Mucosa of descending colon (tissue), 3 donors: ENCODE measurements at regions not wholly inside any gene's neighbourhood (a gene's known extent, or its start where the extent isn't known, plus 50 kb on each side); places are given as distances from the start of the nearest gene placed in this dataset.

ENCODE experiments used
- ATAC-seq: fragments of 200-7000 bp; cut with Tn5 transposase; one replicate; pipeline ENCODE4 v1.9.1; 2020; ENCODE audit warnings: mild to moderate bottlenecking, moderate library complexity
- DNase-seq, 3 donors: peaks; one replicate each; pipeline ENCODE4 v3.0.0-alpha.2; 2020
- H3K36me3 ChIP-seq: fragments of 200-600 bp; one replicate; pipeline ENCODE4 v1.8.0; 2021; ENCODE audit warnings: low read depth, mild to moderate bottlenecking
- H3K4me1 ChIP-seq: fragments of 200-600 bp; one replicate; pipeline ENCODE4 v1.8.0; 2021; ENCODE audit warnings: low read depth, mild to moderate bottlenecking
- H3K4me3 ChIP-seq: fragments of 200-600 bp; one replicate; pipeline ENCODE4 v1.8.0; 2021; ENCODE audit warnings: mild to moderate bottlenecking
- H3K9me3 ChIP-seq: fragments of 200-600 bp; one replicate; pipeline ENCODE4 v1.8.0; 2021; ENCODE audit warnings: mild to moderate bottlenecking
- CTCF ChIP-seq: fragments of 200-600 bp; IDR thresholded peaks from one replicate; pipeline ENCODE4 v1.8.0; 2022; ENCODE audit warnings: antibody characterized with exemption, mild to moderate bottlenecking
- intact Hi-C, 2 donors: fragments of 100-400 bp; cut with DNase I in 1 of 2; cut with micrococcal nuclease in 1 of 2; formaldehyde crosslinking; loops; one replicate each; pipeline versions ENCODE4 v1.11.0 to v1.11.1; 2022; cut with DNase I, micrococcal nuclease
- donor health status: DM: no; HTN: no; CAD: no; lungs with moderate emphysema.
- donor health status: DM: no; HTN: no; CAD: no.
- donor health status: DM: no; HTN: yes; CAD: no.

- no peak for ATAC-seq
These were observed 389.4 kb downstream of the NPIPA8 start for GRCh38 chr16:17947165-17947564.

GRCh38 chr16:17945080-17945601 lies 391.4 kb downstream of the NPIPA8 start:
- H3K9me3 ChIP-seq, result no peaks in the 10 kb centered on the region
- no peak overlapping the region for H3K4me3 ChIP-seq
- intact Hi-C loops, result no loop called here
- no peaks in the 10 kb centered on the region for H3K36me3 ChIP-seq
- ATAC-seq, result no peak
- no peaks in the 10 kb centered on the region for H3K4me1 ChIP-seq
- no peak for DNase-seq
- no peak for TF ChIP-seq CTCF

More at GRCh38 chr16:17947165-17947564, 389.4 kb downstream of the NPIPA8 start:
- Histone ChIP-seq H3K9me3 (no peaks in the 10 kb centered on the region), H3K4me3 (no peak overlapping the region), H3K4me1 (no peaks in the 10 kb centered on the region), H3K36me3 (no peaks in the 10 kb centered on the region)
- no peak for TF ChIP-seq CTCF
- no peak for DNase-seq
- intact Hi-C loops, result no loop called here

GRCh38 chr16:17944345-17944744 lies 392.2 kb downstream of the NPIPA8 start:
- no peaks in the 10 kb centered on the region for H3K9me3 ChIP-seq
- H3K4me1 ChIP-seq, result no peaks in the 10 kb centered on the region
- H3K36me3 ChIP-seq, result no peaks in the 10 kb centered on the region
- TF ChIP-seq CTCF, result no peak
- ATAC-seq (no peak), DNase-seq (no peak)
- intact Hi-C loops, result no loop called here
- H3K4me3 ChIP-seq, result no peak overlapping the region

- Histone ChIP-seq H3K36me3 (no peaks in the 10 kb centered on the region), H3K4me1 (no peaks in the 10 kb centered on the region), H3K4me3 (no peak overlapping the region), H3K9me3 (no peaks in the 10 kb centered on the region)
- no peak for TF ChIP-seq CTCF
- DNase-seq, result no peak
- no peak for ATAC-seq
- intact Hi-C loops, result no loop called here
These were observed 394.5 kb downstream of the NPIPA8 start for GRCh38 chr16:17942067-17942466.

- no peak for TF ChIP-seq CTCF
- intact Hi-C loops, result no loop called here
- no peaks in the 10 kb centered on the region for H3K4me1 ChIP-seq
- DNase-seq (no peak), ATAC-seq (no peak)
- no peaks in the 10 kb centered on the region for H3K36me3 ChIP-seq
- H3K9me3 ChIP-seq, result no peaks in the 10 kb centered on the region
- no peak overlapping the region for H3K4me3 ChIP-seq
These were observed 395.8 kb downstream of the NPIPA8 start for GRCh38 chr16:17940584-17941364.
